Activated CD4-positive, alpha-beta T cell treated with anti-CD3 and anti-CD28 coated beads, Interleukin-2, amount 50 U/mL, for 4 hours (primary cell): ENCODE measurements at regions not wholly inside any gene's neighbourhood (a gene's known extent, or its start where the extent isn't known, plus 50 kb on each side); places are given as distances from the start of the nearest gene placed in this dataset.
"Not testable (repeated sequence)": the region's sequence is repeated elsewhere in the genome, so short reads cannot be mapped to it uniquely, and the experiment has no call there.

Source experiments
- DNase-seq, 2 experiments: peaks; one replicate each; pipeline ENCODE4 v3.0.0-alpha.2; 2020

GRCh38 chr13:40345654-40346372 lies 320.6 kb downstream of the FOXO1 start:
- no peak for DNase-seq

- no peak for DNase-seq
Observed at GRCh38 chr13:40346592-40346991, 319.8 kb downstream of the FOXO1 start.

GRCh38 chr13:40348096-40348679 lies 318.3 kb downstream of the FOXO1 start:
- DNase-seq: no peak

GRCh38 chr13:40350283-40350992 lies 316.0 kb downstream of the FOXO1 start:
- DNase-seq: no peak

- no peak for DNase-seq
Observed at GRCh38 chr13:40351537-40352379, 314.7 kb downstream of the FOXO1 start.

GRCh38 chr13:40352380-40352778 lies 314.1 kb downstream of the FOXO1 start:
- DNase-seq: no peak

- DNase-seq: no peak
Observed at GRCh38 chr13:40352802-40353562, 313.5 kb downstream of the FOXO1 start.

- no peak for DNase-seq
Observed at GRCh38 chr13:40355126-40355724, 311.2 kb downstream of the FOXO1 start.

- DNase-seq: no peak
Observed at GRCh38 chr13:40356011-40356410, 310.4 kb downstream of the FOXO1 start.

- not testable (repeated sequence) for DNase-seq
Observed at GRCh38 chr13:40356458-40356857, 310.0 kb downstream of the FOXO1 start.

- no peak for DNase-seq
Observed at GRCh38 chr13:40362502-40362901, 303.9 kb downstream of the FOXO1 start.

GRCh38 chr13:40363653-40364052 lies 302.8 kb downstream of the FOXO1 start:
- DNase-seq: no peak

- no peak for DNase-seq
Observed at GRCh38 chr13:40366119-40366518, 300.3 kb downstream of the FOXO1 start.

GRCh38 chr13:40368127-40368891 lies 298.1 kb downstream of the FOXO1 start:
- DNase-seq: no peak

- no peak for DNase-seq
Observed at GRCh38 chr13:40370661-40371060, 295.8 kb downstream of the FOXO1 start.

- DNase-seq: no peak
Observed at GRCh38 chr13:40371531-40372125, 294.8 kb downstream of the FOXO1 start.

- DNase-seq: peak; percentile 28 to 39
Observed at GRCh38 chr13:40373608-40374007, 292.8 kb downstream of the FOXO1 start.

- no peak for DNase-seq
Observed at GRCh38 chr13:40375489-40376171, 290.8 kb downstream of the FOXO1 start.

GRCh38 chr13:40376296-40376849 lies 290.1 kb downstream of the FOXO1 start:
- DNase-seq: no peak
